Panc1 (cell line): ENCODE measurements at regions not wholly inside any gene's neighbourhood (a gene's known extent, or its start where the extent isn't known, plus 50 kb on each side); places are given as distances from the start of the nearest gene placed in this dataset.

ENCODE experiments used
- ATAC-seq: fragments of 200-7000 bp; cut with Tn5 transposase; 2 replicates; pipeline ENCODE4 v1.9.1; 2020; ENCODE audit warnings: mild to moderate bottlenecking, moderate library complexity
- BruUV-seq: library from RNA; stranded (reverse); fragments of 400-500 nt; replicated peaks from 2 replicates; lab custom pipeline; 2021; lab: Mats Ljungman, UMichigan
- CTCF ChIA-PET: fragments of 300-600 bp; sonication (Branson Sonifier 250); formaldehyde crosslinking; loops from one replicate; lab custom pipeline; 2022; ENCODE audit warnings: antibody characterized with exemption; lab: Charles Lee
- POLR2A ChIA-PET: fragments of 300-600 bp; sonication (Branson Sonifier 250); formaldehyde crosslinking; loops from one replicate; lab custom pipeline; 2022; ENCODE audit warnings: antibody characterized with exemption; lab: Charles Lee
- DNase-seq: peaks from one replicate; pipeline ENCODE4 v3.0.0-alpha.2; 2010; ENCODE audit warnings: low read depth, low spot score
- H3K27ac ChIP-seq: 2 replicates; pipeline ENCODE4 v1.5.1; 2011; ENCODE audit warnings: mild to moderate bottlenecking, low read length, inconsistent platforms
- H3K27me3 ChIP-seq: fragments of 200-500 bp; sonication (Bioruptor generic); 2 replicates; pipeline ENCODE4 v1.6.0; 2014; ENCODE audit warnings: low read length, inconsistent platforms; ENCODE audit not compliant: control insufficient read depth, insufficient read depth
- H3K36me3 ChIP-seq: fragments of 200-500 bp; sonication (Bioruptor generic); 2 replicates; pipeline ENCODE4 v1.5.1; 2014; ENCODE audit warnings: inconsistent platforms, mild to moderate bottlenecking, low read length, moderate library complexity; ENCODE audit not compliant: control insufficient read depth, insufficient read depth
- H3K4me1 ChIP-seq: 2 replicates; pipeline ENCODE4 v1.5.1; 2011; ENCODE audit warnings: inconsistent platforms, mild to moderate bottlenecking, low read length, moderate library complexity; ENCODE audit not compliant: control insufficient read depth, insufficient read depth
- H3K4me3 ChIP-seq, 2 experiments: 2 replicates each; pipeline ENCODE4 v1.5.1; 2011 to 2012; ENCODE audit warnings: low read depth in 2 of 2, low read length in 2 of 2, mild to moderate bottlenecking in 2 of 2, inconsistent platforms in 1 of 2, moderate library complexity in 1 of 2
- H3K9me3 ChIP-seq: fragments of 200-500 bp; sonication (Bioruptor generic); 2 replicates; pipeline ENCODE4 v1.5.1; 2014; ENCODE audit warnings: low read depth, mild to moderate bottlenecking, inconsistent platforms, low read length, moderate library complexity; ENCODE audit not compliant: control insufficient read depth, insufficient read depth
- POLR2AphosphoS5 ChIP-seq: IDR thresholded peaks from 2 replicates; pipeline ENCODE4 v1.6.1; 2012; ENCODE audit warnings: mild to moderate bottlenecking, low read depth, low read length, moderate library complexity
- SIN3A ChIP-seq: IDR thresholded peaks from 2 replicates; pipeline ENCODE4 v1.6.1; 2012; ENCODE audit warnings: low read depth, mild to moderate bottlenecking, low read length, moderate library complexity, borderline replicate concordance; ENCODE audit not compliant: insufficient read depth
- TCF7L2 ChIP-seq: IDR thresholded peaks from 2 replicates; pipeline ENCODE4 v1.6.1; 2011; ENCODE audit warnings: mild to moderate bottlenecking, low read depth, low read length, inconsistent platforms
- in situ Hi-C: cut with HindIII; loops from 2 replicates; pipeline ENCODE4 v1.10.0; 2016; ENCODE audit warnings: low sequenced_read_pairs, low pct_unique_long_range_greater_than_20kb
- intact Hi-C: fragments of 100-400 bp; cut with micrococcal nuclease; formaldehyde crosslinking; loops from one replicate; pipeline ENCODE4 v1.10.0; 2022; ENCODE audit not compliant: unreplicated experiment
- TF ChIP-seq, protein P1 (sequence below), 2 experiments: IDR thresholded peaks; 2 replicates each; pipeline ENCODE4 v1.6.1; 2011 to 2012; ENCODE audit warnings: low read depth in 2 of 2, control low read depth in 1 of 2, low read length in 1 of 2, mild to moderate bottlenecking in 1 of 2, moderate library complexity in 1 of 2; ENCODE audit not compliant: insufficient read depth in 1 of 2
- TF ChIP-seq, protein P2 (sequence below): fragments of 450-650 bp; IDR thresholded peaks from 2 replicates; pipeline ENCODE4 v1.5.1; 2017; ENCODE audit warnings: mild to moderate bottlenecking

GRCh38 chr4:10184501-10184938, 67.9 kb upstream of the WDR1 start:
- BruUV-seq: no TSS peak
- intact Hi-C loops: no loop called here

DNA sequence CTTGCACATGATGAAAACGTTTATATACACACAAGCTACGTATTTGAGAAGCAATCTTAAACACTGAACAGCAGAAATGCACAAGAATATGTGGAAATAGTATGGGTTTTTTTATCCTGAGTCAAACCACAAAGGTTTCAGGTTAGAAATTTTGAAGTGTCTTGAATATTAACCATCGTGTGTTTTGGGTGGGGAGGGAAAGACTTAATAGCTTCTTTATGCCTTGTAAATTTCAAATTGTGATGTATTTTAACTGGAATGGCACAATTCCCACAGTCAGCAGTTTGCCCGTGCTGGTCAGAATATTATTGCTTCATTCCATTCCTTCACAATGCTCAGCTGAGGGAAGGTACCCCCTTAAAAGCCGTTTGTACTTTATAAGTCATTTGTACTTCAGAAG, 67.4 kb upstream of the WDR1 start:
- POLR2A ChIA-PET: no interaction called here
- BruUV-seq: no TSS peak
- in situ Hi-C loops: no loop called here

More at GRCh38 chr4:10184501-10184938, 67.9 kb upstream of the WDR1 start:
- no peaks in the 10 kb centered on the region for H3K9me3 ChIP-seq
- DNase-seq (no peak), ATAC-seq (no peak)
- no peaks in the 10 kb centered on the region for H3K36me3 ChIP-seq
- ChIA-PET CTCF (no interaction called here), POLR2A (no interaction called here)
- no peaks in the 10 kb centered on the region for H3K4me1 ChIP-seq
- in situ Hi-C loops: no loop called here
- H3K27ac ChIP-seq: no peak overlapping the region
- TF ChIP-seq, protein P1, sequence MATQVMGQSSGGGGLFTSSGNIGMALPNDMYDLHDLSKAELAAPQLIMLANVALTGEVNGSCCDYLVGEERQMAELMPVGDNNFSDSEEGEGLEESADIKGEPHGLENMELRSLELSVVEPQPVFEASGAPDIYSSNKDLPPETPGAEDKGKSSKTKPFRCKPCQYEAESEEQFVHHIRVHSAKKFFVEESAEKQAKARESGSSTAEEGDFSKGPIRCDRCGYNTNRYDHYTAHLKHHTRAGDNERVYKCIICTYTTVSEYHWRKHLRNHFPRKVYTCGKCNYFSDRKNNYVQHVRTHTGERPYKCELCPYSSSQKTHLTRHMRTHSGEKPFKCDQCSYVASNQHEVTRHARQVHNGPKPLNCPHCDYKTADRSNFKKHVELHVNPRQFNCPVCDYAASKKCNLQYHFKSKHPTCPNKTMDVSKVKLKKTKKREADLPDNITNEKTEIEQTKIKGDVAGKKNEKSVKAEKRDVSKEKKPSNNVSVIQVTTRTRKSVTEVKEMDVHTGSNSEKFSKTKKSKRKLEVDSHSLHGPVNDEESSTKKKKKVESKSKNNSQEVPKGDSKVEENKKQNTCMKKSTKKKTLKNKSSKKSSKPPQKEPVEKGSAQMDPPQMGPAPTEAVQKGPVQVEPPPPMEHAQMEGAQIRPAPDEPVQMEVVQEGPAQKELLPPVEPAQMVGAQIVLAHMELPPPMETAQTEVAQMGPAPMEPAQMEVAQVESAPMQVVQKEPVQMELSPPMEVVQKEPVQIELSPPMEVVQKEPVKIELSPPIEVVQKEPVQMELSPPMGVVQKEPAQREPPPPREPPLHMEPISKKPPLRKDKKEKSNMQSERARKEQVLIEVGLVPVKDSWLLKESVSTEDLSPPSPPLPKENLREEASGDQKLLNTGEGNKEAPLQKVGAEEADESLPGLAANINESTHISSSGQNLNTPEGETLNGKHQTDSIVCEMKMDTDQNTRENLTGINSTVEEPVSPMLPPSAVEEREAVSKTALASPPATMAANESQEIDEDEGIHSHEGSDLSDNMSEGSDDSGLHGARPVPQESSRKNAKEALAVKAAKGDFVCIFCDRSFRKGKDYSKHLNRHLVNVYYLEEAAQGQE (IDR thresholded peaks at IDR 0.05; ENCODE audit: insufficient read depth in 1 of 2, low read depth in 2 of 2, low read length in 1 of 2): no peak
- TF ChIP-seq POLR2AphosphoS5: no peak
- TF ChIP-seq SIN3A: no peak
- TF ChIP-seq, protein P2, sequence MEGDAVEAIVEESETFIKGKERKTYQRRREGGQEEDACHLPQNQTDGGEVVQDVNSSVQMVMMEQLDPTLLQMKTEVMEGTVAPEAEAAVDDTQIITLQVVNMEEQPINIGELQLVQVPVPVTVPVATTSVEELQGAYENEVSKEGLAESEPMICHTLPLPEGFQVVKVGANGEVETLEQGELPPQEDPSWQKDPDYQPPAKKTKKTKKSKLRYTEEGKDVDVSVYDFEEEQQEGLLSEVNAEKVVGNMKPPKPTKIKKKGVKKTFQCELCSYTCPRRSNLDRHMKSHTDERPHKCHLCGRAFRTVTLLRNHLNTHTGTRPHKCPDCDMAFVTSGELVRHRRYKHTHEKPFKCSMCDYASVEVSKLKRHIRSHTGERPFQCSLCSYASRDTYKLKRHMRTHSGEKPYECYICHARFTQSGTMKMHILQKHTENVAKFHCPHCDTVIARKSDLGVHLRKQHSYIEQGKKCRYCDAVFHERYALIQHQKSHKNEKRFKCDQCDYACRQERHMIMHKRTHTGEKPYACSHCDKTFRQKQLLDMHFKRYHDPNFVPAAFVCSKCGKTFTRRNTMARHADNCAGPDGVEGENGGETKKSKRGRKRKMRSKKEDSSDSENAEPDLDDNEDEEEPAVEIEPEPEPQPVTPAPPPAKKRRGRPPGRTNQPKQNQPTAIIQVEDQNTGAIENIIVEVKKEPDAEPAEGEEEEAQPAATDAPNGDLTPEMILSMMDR: no peak
- TF ChIP-seq TCF7L2: no peak
- peaks cover 2% of the 10 kb centered on the region for H3K27me3 ChIP-seq
- H3K4me3 ChIP-seq: no peak overlapping the region

More for the DNA sequence above, 67.4 kb upstream of the WDR1 start:
- Histone ChIP-seq H3K4me3 (no peak overlapping the region), H3K4me1 (no peaks in the 10 kb centered on the region), H3K36me3 (no peaks in the 10 kb centered on the region), H3K27ac (no peak overlapping the region), H3K27me3 (peaks cover 2% of the 10 kb centered on the region), H3K9me3 (no peaks in the 10 kb centered on the region)
- intact Hi-C loops: no loop called here
- no peak for ATAC-seq
- TF ChIP-seq SIN3A (no peak), POLR2AphosphoS5 (no peak)
- TF ChIP-seq, protein P1 (IDR thresholded peaks at IDR 0.05; ENCODE audit: insufficient read depth in 1 of 2, low read depth in 2 of 2, low read length in 1 of 2): no peak
- no peak for DNase-seq
- CTCF ChIA-PET: interaction anchor here (0.7 kb wide), 1 partner anchor 12 kb away, joined by 3 read pairs; no protein-coding TSS in a partner anchor
